DOHH2 (cell line): ENCODE measurements at regions not wholly inside any gene's neighbourhood (a gene's known extent, or its start where the extent isn't known, plus 50 kb on each side); places are given as distances from the start of the nearest gene placed in this dataset.

Source experiments
- H3F3A ChIP-seq: fragments of 200-600 bp; sonication (generic), shearing (Covaris generic); 2 replicates; pipeline ENCODE4 v1.6.0; 2016; ENCODE audit warnings: antibody characterized with exemption, mild to moderate bottlenecking; ENCODE audit not compliant: control insufficient read depth, insufficient read depth
- H3K27ac ChIP-seq: fragments of 200-600 bp; sonication (generic); 2 replicates; pipeline ENCODE4 v1.5.1; 2014; ENCODE audit warnings: low read depth, mild to moderate bottlenecking, low read length, moderate library complexity
- H3K27me3 ChIP-seq: fragments of 200-600 bp; sonication (generic); 2 replicates; pipeline ENCODE4 v1.6.1; 2014; ENCODE audit warnings: mild to moderate bottlenecking, low read length, mixed read lengths; ENCODE audit not compliant: control insufficient read depth
- H3K36me3 ChIP-seq: fragments of 200-600 bp; sonication (generic); 2 replicates; pipeline ENCODE4 v1.6.1; 2014; ENCODE audit warnings: mild to moderate bottlenecking, low read length, moderate library complexity, mixed read lengths; ENCODE audit not compliant: control insufficient read depth
- H3K4me1 ChIP-seq: fragments of 200-600 bp; sonication (generic); 2 replicates; pipeline ENCODE4 v1.6.1; 2014; ENCODE audit warnings: mild to moderate bottlenecking, low read length, mixed read lengths; ENCODE audit not compliant: control insufficient read depth
- H3K4me2 ChIP-seq: fragments of 200-600 bp; sonication (generic); 2 replicates; pipeline ENCODE4 v1.6.0; 2014; ENCODE audit warnings: mild to moderate bottlenecking, low read length, moderate library complexity
- H3K4me3 ChIP-seq: fragments of 200-600 bp; sonication (generic); 2 replicates; pipeline ENCODE4 v1.5.1; 2014; ENCODE audit warnings: mild to moderate bottlenecking, low read length, mixed read lengths
- H3K79me2 ChIP-seq: fragments of 200-600 bp; sonication (generic); 2 replicates; pipeline ENCODE4 v1.6.1; 2014; ENCODE audit warnings: mild to moderate bottlenecking, low read length, mixed read lengths; ENCODE audit not compliant: control insufficient read depth
- H3K9me2 ChIP-seq: fragments of 200-600 bp; sonication (generic); replicated peaks from 2 replicates; pipeline ENCODE4 v1.6.1; 2014; ENCODE audit warnings: mild to moderate bottlenecking, low read length, mixed read lengths; ENCODE audit not compliant: control insufficient read depth
- H3K9me3 ChIP-seq: fragments of 200-600 bp; sonication (generic); 2 replicates; pipeline ENCODE4 v1.6.1; 2014; ENCODE audit warnings: antibody characterized with exemption, low read length, mixed read lengths; ENCODE audit not compliant: control insufficient read depth, insufficient read depth
- H4K20me1 ChIP-seq: fragments of 200-600 bp; sonication (generic); 2 replicates; pipeline ENCODE4 v1.6.0; 2014; ENCODE audit warnings: low read depth, mild to moderate bottlenecking, antibody characterized with exemption, low read length, moderate library complexity; ENCODE audit not compliant: control insufficient read depth, insufficient read depth
- CTCF ChIP-seq: fragments of 200-600 bp; sonication (generic); IDR thresholded peaks from one replicate; pipeline ENCODE4 v1.5.1; 2014; ENCODE audit warnings: antibody characterized with exemption, mild to moderate bottlenecking, low read depth, low read length; ENCODE audit not compliant: poor library complexity, severe bottlenecking
- EZH2phosphoT487 ChIP-seq: fragments of 200-600 bp; sonication (generic); IDR thresholded peaks from 2 replicates; pipeline ENCODE4 v1.6.1; 2017; ENCODE audit warnings: borderline replicate concordance, mild to moderate bottlenecking, antibody characterized with exemption, low read length, moderate library complexity, mixed read lengths

GRCh38 chr4:83851261-83852084 is 315.6 kb downstream of the GPAT3 start:
- Histone ChIP-seq H3F3A (no peaks in the 10 kb centered on the region), H3K79me2 (no peaks in the 10 kb centered on the region), H3K4me3 (no peak overlapping the region), H3K9me3 (no peaks in the 10 kb centered on the region), H3K36me3 (no peaks in the 10 kb centered on the region), H3K27ac (no peak overlapping the region), H3K4me1 (no peaks in the 10 kb centered on the region), H3K9me2 (no peaks in the 10 kb centered on the region), H3K27me3 (no peaks in the 10 kb centered on the region; the same call in 1 of the 2 replicates), H3K4me2 (no peak overlapping the region), H4K20me1 (no peaks in the 10 kb centered on the region)
- no peak for TF ChIP-seq CTCF
- no peak for TF ChIP-seq EZH2phosphoT487

DNA sequence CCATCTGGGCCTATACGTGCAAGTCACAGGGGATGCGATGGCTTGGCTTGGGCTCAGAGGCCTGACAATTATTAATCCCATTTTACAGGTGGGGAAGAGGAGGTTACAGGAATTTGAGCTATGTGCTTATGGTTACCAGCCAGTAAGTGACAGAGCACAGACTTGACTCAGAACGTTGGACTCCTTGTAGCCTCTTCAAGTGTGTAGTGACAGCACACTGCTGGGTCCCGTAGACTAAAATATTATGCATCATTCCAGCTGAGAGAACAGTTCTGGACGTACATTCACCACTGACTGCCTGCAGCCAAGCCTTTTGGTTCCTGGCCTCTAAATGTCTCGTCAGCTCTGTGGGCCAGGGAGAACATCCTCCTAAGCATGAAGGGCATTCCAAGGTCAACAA is 314.5 kb downstream of the GPAT3 start:
- H3K4me1 ChIP-seq = no peaks in the 10 kb centered on the region
- TF ChIP-seq CTCF (no peak), EZH2phosphoT487 (no peak)
- no peak overlapping the region for H3K27ac ChIP-seq
- H4K20me1 ChIP-seq = no peaks in the 10 kb centered on the region
- no peak overlapping the region for H3K4me2 ChIP-seq
- no peak overlapping the region for H3K4me3 ChIP-seq
- H3K9me3 ChIP-seq = no peaks in the 10 kb centered on the region
- H3K79me2 ChIP-seq = no peaks in the 10 kb centered on the region
- H3K9me2 ChIP-seq = no peaks in the 10 kb centered on the region
- H3K36me3 ChIP-seq = no peaks in the 10 kb centered on the region
- H3K27me3 ChIP-seq = no peaks in the 10 kb centered on the region; the same call in 1 of the 2 replicates
- H3F3A ChIP-seq = no peaks in the 10 kb centered on the region

GRCh38 chr4:83846193-83846830 is 310.4 kb downstream of the GPAT3 start:
- no peaks in the 10 kb centered on the region for H3F3A ChIP-seq
- H3K79me2 ChIP-seq = no peaks in the 10 kb centered on the region
- no peak overlapping the region for H3K4me3 ChIP-seq
- TF ChIP-seq EZH2phosphoT487 = no peak
- no peak for TF ChIP-seq CTCF
- H3K27ac ChIP-seq = no peak overlapping the region
- no peaks in the 10 kb centered on the region for H3K4me1 ChIP-seq
- no peaks in the 10 kb centered on the region for H3K36me3 ChIP-seq
- no peaks in the 10 kb centered on the region for H3K9me3 ChIP-seq
- no peaks in the 10 kb centered on the region for H4K20me1 ChIP-seq
- no peaks in the 10 kb centered on the region; the same call in 1 of the 2 replicates for H3K27me3 ChIP-seq
- H3K4me2 ChIP-seq = no peak overlapping the region
- H3K9me2 ChIP-seq = no peaks in the 10 kb centered on the region
